Neural crest cell (in vitro differentiated cells): ENCODE measurements at regions not wholly inside any gene's neighbourhood (a gene's known extent, or its start where the extent isn't known, plus 50 kb on each side); places are given as distances from the start of the nearest gene placed in this dataset.
A peak's percentile ranks its signal among the peaks of the same experiment; 100 is the strongest.

Source experiments
- DNase-seq: peaks from one replicate; pipeline ENCODE4 v3.0.0; 2021; ENCODE audit warnings: low read depth, mixed read lengths, low spot score
- H3K27ac Mint-ChIP-seq: one replicate; pipeline ENCODE4 v1.8.0; 2021; ENCODE audit warnings: mild to moderate bottlenecking, mixed read lengths; ENCODE audit not compliant: unreplicated experiment
- H3K27me3 Mint-ChIP-seq: 2 replicates; pipeline ENCODE4 v1.8.0; 2021; ENCODE audit warnings: low read depth, mild to moderate bottlenecking, mixed read lengths
- H3K36me3 Mint-ChIP-seq: 2 replicates; pipeline ENCODE4 v1.8.0; 2021; ENCODE audit warnings: low read depth, mild to moderate bottlenecking, mixed read lengths
- H3K4me1 Mint-ChIP-seq: 2 replicates; pipeline ENCODE4 v1.8.0; 2021; ENCODE audit warnings: mixed read lengths
- H3K4me3 Mint-ChIP-seq: one replicate; pipeline ENCODE4 v1.8.0; 2021; ENCODE audit warnings: mild to moderate bottlenecking, mixed read lengths
- H3K9me3 Mint-ChIP-seq: 2 replicates; pipeline ENCODE4 v1.8.0; 2021; ENCODE audit warnings: mixed read lengths
- CTCF ChIP-seq: fragments of 200-600 bp; sonication (generic); conservative IDR thresholded peaks from 2 replicates; pipeline ENCODE4 v1.5.0; 2021; ENCODE audit warnings: antibody characterized with exemption, mild to moderate bottlenecking

GRCh38 chr11:92313784-92314183 lies 89.2 kb downstream of the FAT3 start:
- DNase-seq = no peak
- Mint-ChIP-seq H3K36me3 (no peaks in the 10 kb centered on the region), H3K9me3 (no peaks in the 10 kb centered on the region), H3K27me3 (no peaks in the 10 kb centered on the region), H3K27ac (no peak overlapping the region), H3K4me1 (peaks cover 24% of the 10 kb centered on the region), H3K4me3 (no peak overlapping the region)
- TF ChIP-seq CTCF = no peak

DNA sequence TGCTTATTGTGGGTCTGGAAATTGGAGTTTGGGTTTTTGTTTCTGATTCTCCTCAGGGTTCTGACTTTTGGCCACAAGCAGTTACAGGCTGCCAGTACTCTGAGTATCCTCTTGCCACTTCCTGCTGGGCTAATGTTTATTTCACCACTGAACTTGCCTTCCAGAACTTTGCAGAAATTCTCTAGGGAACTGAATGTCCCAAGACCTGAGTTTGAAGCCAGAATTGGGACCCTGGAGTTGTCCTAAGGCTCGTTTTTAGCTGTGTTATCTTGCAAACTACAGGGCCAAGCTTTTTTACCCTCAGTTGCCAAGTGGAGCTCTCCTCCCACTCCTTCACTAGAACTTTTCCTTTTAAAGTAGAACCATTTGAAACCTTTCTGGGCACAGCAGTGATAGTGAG lies 89.9 kb downstream of the FAT3 start:
- Mint-ChIP-seq H3K9me3 (no peaks in the 10 kb centered on the region), H3K36me3 (no peaks in the 10 kb centered on the region), H3K27me3 (no peaks in the 10 kb centered on the region), H3K27ac (peak overlapping the region; percentile 12), H3K4me3 (no peak overlapping the region), H3K4me1 (peaks cover 17% of the 10 kb centered on the region)
- TF ChIP-seq CTCF = no peak
- no peak for DNase-seq

GRCh38 chr11:92316106-92316809 lies 91.6 kb downstream of the FAT3 start:
- Mint-ChIP-seq H3K4me3 (no peak overlapping the region), H3K27me3 (no peaks in the 10 kb centered on the region), H3K36me3 (no peaks in the 10 kb centered on the region), H3K27ac (no peak overlapping the region), H3K9me3 (no peaks in the 10 kb centered on the region), H3K4me1 (peaks cover 10% of the 10 kb centered on the region)
- no peak for TF ChIP-seq CTCF
- no peak for DNase-seq

DNA sequence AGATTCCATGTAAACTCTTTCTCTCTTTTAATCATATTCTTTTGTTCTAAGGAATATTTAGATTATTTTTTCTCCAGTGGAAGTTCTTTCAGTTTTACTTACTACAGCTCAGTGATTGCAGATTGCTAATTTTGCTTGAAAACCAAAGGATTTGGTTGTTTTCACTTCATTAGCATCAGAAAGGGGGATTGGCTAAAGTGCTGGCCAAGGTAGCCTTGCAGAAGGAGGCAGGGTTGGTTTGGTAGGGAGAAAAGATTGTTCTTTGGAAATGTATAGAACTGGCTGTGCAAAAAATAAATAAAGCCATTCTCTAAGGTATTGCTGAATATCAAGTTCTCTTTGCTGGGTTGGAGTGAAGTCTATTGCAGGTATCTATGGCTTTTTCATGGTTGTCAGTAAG lies 92.6 kb downstream of the FAT3 start:
- DNase-seq = no peak
- H3K27ac Mint-ChIP-seq = no peak overlapping the region
- no peaks in the 10 kb centered on the region for H3K9me3 Mint-ChIP-seq
- no peak overlapping the region for H3K4me3 Mint-ChIP-seq
- H3K36me3 Mint-ChIP-seq = peaks cover under 1% of the 10 kb centered on the region
- no peaks in the 10 kb centered on the region for H3K27me3 Mint-ChIP-seq
- no peak for TF ChIP-seq CTCF
- H3K4me1 Mint-ChIP-seq = peaks cover 6% of the 10 kb centered on the region

DNA sequence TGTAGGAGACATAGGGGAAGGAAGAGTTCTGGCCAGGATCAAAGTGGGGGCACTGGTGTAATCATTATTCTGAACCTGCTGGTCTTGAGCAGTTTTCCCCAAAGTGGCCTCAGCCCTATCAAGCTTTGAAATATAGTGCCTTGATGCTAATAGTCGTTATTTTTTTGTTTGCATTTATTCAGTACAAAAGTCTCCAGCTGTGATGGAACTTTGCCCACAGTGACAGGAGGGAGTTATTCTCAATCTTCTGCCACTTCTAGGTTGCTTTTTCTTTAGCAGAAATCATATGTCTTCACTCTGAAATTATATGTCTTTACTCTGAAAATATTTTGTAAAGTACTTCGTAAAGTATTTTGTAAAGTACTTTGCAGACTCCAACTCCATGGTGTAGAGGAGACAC lies 93.1 kb downstream of the FAT3 start:
- Mint-ChIP-seq H3K9me3 (peaks cover 4% of the 10 kb centered on the region), H3K4me1 (peaks cover 6% of the 10 kb centered on the region), H3K36me3 (peaks cover 5% of the 10 kb centered on the region), H3K27ac (no peak overlapping the region), H3K27me3 (no peaks in the 10 kb centered on the region), H3K4me3 (no peak overlapping the region)
- no peak for DNase-seq
- no peak for TF ChIP-seq CTCF
